Peyer's patch (tissue), 4 donors: ENCODE measurements at regions not wholly inside any gene's neighbourhood (a gene's known extent, or its start where the extent isn't known, plus 50 kb on each side); places are given as distances from the start of the nearest gene placed in this dataset.

Source experiments
- DNase-seq, 3 donors: peaks; one replicate each; pipeline ENCODE4 v3.0.0-alpha.2; 2017 to 2019
- H3K27ac ChIP-seq, 4 donors: fragments of 200-600 bp; sonication (generic); one replicate each; pipeline ENCODE4 v1.5.1; 2016 to 2019
- H3K27me3 ChIP-seq, 2 donors: fragments of 200-600 bp; sonication (generic); one replicate each; pipeline ENCODE4 v1.5.1; 2019
- H3K36me3 ChIP-seq, 3 donors: fragments of 200-600 bp; sonication (generic); one replicate each; pipeline ENCODE4 v1.5.1; 2016 to 2019
- H3K4me1 ChIP-seq, 4 donors: fragments of 200-600 bp; sonication (generic); one replicate each; pipeline ENCODE4 v1.5.1; 2016 to 2019
- H3K4me3 ChIP-seq, 4 donors: fragments of 200-600 bp; sonication (generic); 1 replicate in 3 of 4; 2 replicates in 1 of 4; pipeline ENCODE4 v1.5.1; 2016 to 2019; ENCODE audit warnings: mild to moderate bottlenecking in 1 of 4
- H3K9me3 ChIP-seq, 4 donors: fragments of 200-600 bp; sonication (generic); one replicate each; pipeline ENCODE4 v1.5.1; 2016 to 2019; ENCODE audit warnings: mild to moderate bottlenecking in 1 of 4
- POLR2A ChIP-seq, 2 donors: fragments of 450-650 bp; IDR thresholded peaks; one replicate each; pipeline ENCODE4 v1.5.1; 2017; ENCODE audit warnings: antibody characterized with exemption in 2 of 2, mild to moderate bottlenecking in 2 of 2, moderate library complexity in 2 of 2
- TF ChIP-seq, protein P1 (sequence below), 6 experiments: fragments of 450-650 bp in 4 of 6; fragments of 200-600 bp in 2 of 6; sonication (generic) in 1 of 6; IDR thresholded peaks; one replicate each; pipeline ENCODE4 v1.5.1; 2017 to 2019; ENCODE audit warnings: antibody characterized with exemption in 6 of 6, mild to moderate bottlenecking in 3 of 6, moderate library complexity in 1 of 6

DNA sequence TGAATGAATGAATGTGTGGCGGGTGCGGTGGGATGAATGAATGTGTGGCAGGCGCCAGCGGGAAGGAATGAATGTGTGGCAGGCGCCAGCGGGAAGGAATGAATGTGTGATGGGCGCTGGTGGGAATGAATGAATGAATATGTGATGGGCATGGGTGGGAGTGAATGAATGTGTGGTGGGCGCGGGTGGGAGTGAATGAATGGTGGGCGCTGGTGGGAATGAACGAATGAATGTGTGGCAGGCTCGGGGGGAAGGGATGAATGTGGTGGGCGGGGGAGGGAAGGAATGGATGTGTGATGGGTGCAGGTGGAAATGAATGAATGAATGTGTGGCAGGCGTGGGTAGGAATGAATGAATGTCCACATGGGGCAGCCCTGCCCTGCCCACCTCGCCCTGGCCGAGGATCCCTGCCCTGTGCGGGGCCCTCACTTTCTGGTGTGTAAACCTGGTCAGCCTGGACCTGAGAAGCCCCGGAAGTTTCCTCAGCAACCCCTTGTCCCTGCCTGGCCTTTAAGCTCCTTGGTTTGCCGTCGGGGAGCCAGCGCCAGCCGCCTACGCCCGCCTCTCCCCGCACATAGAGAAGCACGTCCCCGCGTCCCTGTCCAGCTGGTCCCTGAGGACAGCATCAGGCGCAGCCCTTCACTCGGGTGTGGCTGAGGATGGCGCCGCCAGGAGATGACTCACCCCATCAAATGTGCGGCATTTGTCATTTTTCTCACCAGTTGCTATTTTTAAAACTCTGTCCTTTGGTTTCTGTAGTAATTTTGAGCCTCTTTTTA is 112.8 kb upstream of the LRPAP1 start:
- Histone ChIP-seq H3K27me3 (no peaks in the 10 kb centered on the region), H3K4me1 (no peaks in the 10 kb centered on the region), H3K36me3 (no peaks in the 10 kb centered on the region), H3K4me3 (no peak overlapping the region), H3K9me3 (no peaks in the 10 kb centered on the region), H3K27ac (no peak overlapping the region)
- TF ChIP-seq, protein P1, sequence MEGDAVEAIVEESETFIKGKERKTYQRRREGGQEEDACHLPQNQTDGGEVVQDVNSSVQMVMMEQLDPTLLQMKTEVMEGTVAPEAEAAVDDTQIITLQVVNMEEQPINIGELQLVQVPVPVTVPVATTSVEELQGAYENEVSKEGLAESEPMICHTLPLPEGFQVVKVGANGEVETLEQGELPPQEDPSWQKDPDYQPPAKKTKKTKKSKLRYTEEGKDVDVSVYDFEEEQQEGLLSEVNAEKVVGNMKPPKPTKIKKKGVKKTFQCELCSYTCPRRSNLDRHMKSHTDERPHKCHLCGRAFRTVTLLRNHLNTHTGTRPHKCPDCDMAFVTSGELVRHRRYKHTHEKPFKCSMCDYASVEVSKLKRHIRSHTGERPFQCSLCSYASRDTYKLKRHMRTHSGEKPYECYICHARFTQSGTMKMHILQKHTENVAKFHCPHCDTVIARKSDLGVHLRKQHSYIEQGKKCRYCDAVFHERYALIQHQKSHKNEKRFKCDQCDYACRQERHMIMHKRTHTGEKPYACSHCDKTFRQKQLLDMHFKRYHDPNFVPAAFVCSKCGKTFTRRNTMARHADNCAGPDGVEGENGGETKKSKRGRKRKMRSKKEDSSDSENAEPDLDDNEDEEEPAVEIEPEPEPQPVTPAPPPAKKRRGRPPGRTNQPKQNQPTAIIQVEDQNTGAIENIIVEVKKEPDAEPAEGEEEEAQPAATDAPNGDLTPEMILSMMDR (IDR thresholded peaks at IDR 0.05): no peak
- DNase-seq: peak in 1 of 3 donors; percentile 52

DNA sequence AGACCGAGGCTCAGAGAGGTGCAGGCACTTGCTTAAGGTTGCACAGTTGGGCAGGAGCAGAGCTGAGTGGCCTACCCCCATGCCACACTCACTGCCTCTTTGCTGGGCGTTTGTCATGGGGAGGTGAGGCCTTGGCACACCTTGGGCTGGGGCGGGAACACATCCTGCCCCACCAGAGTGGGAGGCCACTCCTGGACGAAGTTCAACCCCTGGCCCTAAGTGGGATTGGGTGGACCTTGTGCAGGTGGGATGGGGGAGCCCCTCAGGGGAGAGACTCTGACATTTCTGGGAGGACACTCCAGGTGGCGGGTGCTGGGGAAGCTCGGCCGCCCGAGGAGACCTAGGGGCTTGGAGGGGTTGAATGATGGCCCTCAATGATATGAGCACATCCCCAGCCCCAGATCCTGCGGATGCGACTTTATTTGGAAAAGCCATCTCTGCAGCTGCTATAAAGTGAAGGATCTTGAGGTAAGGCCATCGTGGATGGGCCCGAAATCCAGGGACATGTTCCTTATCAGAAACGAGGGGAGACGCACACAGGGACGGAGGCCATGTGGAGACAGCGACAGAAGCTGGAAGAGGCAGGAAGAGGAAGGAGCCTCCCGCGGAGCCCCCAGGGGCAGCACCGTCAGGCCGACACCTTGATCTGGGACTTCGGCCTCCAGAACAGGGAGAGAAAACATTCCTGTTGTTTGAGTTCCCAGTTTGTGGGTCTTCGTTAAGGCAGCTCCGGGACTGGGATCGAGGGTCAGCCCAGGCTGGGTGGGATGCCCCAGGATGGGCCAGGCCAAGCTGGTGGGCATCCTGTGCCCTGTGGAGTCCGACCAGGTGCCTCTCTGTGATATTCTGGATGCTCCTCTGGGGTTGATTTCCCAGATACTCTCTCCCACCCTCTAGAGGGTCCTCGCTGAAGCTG is 111.6 kb upstream of the LRPAP1 start:
- no peak overlapping the region for H3K27ac ChIP-seq
- no peaks in the 10 kb centered on the region for H3K27me3 ChIP-seq
- H3K36me3 ChIP-seq: no peaks in the 10 kb centered on the region
- DNase-seq: no peak
- H3K4me3 ChIP-seq: no peak overlapping the region
- H3K4me1 ChIP-seq: no peaks in the 10 kb centered on the region
- TF ChIP-seq POLR2A (IDR thresholded peaks at IDR 0.05): no peak
- TF ChIP-seq, protein P1 (IDR thresholded peaks at IDR 0.05): no peak
- no peaks in the 10 kb centered on the region for H3K9me3 ChIP-seq

DNA sequence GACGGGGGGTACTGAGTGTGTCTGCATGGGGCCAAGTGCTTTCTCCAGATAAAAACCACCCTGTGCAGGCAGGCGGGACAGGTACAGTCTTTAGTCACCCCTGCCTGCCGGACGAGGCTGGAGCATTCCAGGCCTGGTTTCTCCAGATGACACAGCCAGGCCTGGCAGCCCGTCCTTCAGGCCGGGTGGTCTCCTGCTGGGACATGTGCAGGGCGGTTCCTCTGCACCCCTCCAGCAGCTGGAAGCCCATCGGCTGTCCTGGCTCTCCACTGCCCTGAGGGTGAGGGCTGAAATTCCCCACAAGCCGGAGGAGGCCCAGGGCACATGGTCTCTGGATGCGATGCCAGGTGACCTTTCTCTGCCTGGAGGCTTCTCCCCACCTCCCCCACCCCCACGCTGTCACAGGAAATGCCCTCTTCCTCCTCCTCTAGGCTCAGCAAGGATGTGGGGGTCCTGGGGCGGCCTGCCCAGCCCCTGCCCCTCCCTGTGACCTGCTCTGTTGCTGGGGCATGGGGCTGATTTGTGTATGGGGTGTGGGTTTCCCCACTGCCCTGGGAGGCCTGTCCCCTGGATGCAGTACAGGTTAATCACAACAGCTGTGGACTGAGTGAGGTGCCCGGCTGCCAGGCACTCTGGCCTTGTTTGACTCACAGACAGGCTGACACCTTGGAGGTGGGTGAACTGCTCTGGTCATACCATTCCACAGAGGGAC is 110.7 kb upstream of the LRPAP1 start:
- TF ChIP-seq, protein P1 (IDR thresholded peaks at IDR 0.05): no peak
- no peaks in the 10 kb centered on the region for H3K4me1 ChIP-seq
- no peaks in the 10 kb centered on the region for H3K9me3 ChIP-seq
- H3K4me3 ChIP-seq: no peak overlapping the region
- no peak overlapping the region for H3K27ac ChIP-seq
- no peak for DNase-seq
- H3K36me3 ChIP-seq: no peaks in the 10 kb centered on the region
- H3K27me3 ChIP-seq: no peaks in the 10 kb centered on the region

DNA sequence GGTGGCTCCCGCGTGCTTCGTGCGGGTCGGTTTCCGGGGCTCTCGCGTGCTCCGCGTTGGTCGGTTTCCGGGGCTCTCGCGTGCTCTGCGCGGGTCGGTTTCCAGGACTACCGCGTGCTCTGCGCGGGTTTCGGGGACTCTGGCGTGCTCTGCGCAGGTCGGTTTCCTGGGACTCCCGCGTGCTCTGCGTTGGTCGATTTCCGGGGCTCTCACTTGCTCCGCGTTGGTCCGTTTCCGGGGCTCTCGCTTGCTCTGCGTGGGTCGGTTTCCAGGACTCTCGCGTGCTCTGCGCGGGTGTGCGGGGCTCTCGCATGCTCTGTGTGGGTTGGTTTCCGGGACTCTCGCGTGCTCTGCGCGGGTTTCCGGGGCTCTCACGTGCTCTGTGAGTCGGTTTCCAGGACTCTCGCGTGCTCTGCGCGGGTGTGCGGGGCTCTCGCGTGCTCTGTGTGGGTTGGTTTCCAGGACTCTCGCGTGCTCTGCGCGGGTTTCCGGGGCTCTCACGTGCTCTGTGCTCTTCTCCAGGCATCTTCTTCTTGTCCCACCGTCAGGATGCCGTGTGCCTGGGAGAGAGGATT is 109.9 kb upstream of the LRPAP1 start:
- Histone ChIP-seq H3K36me3 (no peaks in the 10 kb centered on the region), H3K4me1 (no peaks in the 10 kb centered on the region), H3K27me3 (no peaks in the 10 kb centered on the region), H3K27ac (no peak overlapping the region), H3K4me3 (no peak overlapping the region), H3K9me3 (no peaks in the 10 kb centered on the region)
- TF ChIP-seq, protein P1 (IDR thresholded peaks at IDR 0.05): no peak
- no peak for TF ChIP-seq POLR2A (IDR thresholded peaks at IDR 0.05)
- no peak for DNase-seq

DNA sequence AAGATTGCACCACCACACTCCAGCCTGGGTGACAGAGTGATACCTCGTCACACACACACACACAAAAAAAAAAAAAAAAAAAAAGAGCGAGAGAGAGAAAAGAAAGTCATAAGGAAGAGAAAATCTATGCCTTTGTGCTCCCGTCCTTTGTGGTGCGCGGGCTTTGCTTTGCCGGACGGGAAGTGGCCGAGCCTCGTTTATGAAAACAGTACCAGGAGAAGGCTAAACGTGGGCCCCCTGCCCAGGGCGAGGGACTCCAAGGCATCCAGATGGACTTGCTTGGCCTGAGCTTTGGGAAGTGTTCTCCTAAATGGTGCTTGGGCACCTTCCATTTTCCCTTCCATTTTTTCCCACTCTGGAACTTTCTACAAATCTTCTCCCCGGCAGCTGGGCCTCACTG is 109.3 kb upstream of the LRPAP1 start:
- H3K4me3 ChIP-seq: no peak overlapping the region
- no peaks in the 10 kb centered on the region for H3K27me3 ChIP-seq
- TF ChIP-seq, protein P1 (IDR thresholded peaks at IDR 0.05): no peak
- no peak for TF ChIP-seq POLR2A (IDR thresholded peaks at IDR 0.05)
- H3K9me3 ChIP-seq: no peaks in the 10 kb centered on the region
- no peaks in the 10 kb centered on the region for H3K4me1 ChIP-seq
- H3K27ac ChIP-seq: no peak overlapping the region
- no peak for DNase-seq
- no peaks in the 10 kb centered on the region for H3K36me3 ChIP-seq
